IMR-90 (cell line): ENCODE measurements at regions not wholly inside any gene's neighbourhood (a gene's known extent, or its start where the extent isn't known, plus 50 kb on each side); places are given as distances from the start of the nearest gene placed in this dataset.

Experiments used
- ATAC-seq: fragments of 200-7000 bp; cut with Tn5 transposase; 2 replicates; pipeline ENCODE4 v1.9.1; 2020; ENCODE audit warnings: low read depth, mild to moderate bottlenecking, moderate library complexity
- BruUV-seq: library from RNA; stranded (reverse); fragments of 400-500 nt; replicated peaks from 2 replicates; lab custom pipeline; 2021; lab: Mats Ljungman, UMichigan
- CTCF ChIA-PET: fragments of 300-600 bp; formaldehyde crosslinking; extraction: SDS; loops from one replicate; lab custom pipeline; 2021; ENCODE audit warnings: antibody characterized with exemption; lab: Yijun Ruan, JAX
- POLR2A ChIA-PET: fragments of 300-600 bp; sonication (Branson Sonifier 250); formaldehyde crosslinking; loops from one replicate; lab custom pipeline; 2022; ENCODE audit warnings: antibody characterized with exemption; ENCODE audit not compliant: unreplicated experiment; lab: Charles Lee
- DNase-seq: peaks from one replicate; pipeline ENCODE4 v3.0.0; 2013
- H2AFZ ChIP-seq: replicated peaks from 2 replicates; pipeline ENCODE3; 2013; ENCODE audit warnings: low read length, mild to moderate bottlenecking; ENCODE audit not compliant: poor library complexity
- H2AK5ac ChIP-seq: 2 replicates; pipeline ENCODE4 v1.6.1; 2013; ENCODE audit warnings: low read depth, low read length, inconsistent platforms
- H2AK9ac ChIP-seq: replicated peaks from 2 replicates; pipeline ENCODE3; 2013; ENCODE audit warnings: mild to moderate bottlenecking, low read depth, low read length, moderate library complexity; ENCODE audit not compliant: poor library complexity
- H2BK120ac ChIP-seq: 2 replicates; pipeline ENCODE4 v1.6.1; 2013; ENCODE audit warnings: low read depth, low read length, inconsistent platforms
- H2BK15ac ChIP-seq: 3 replicates; pipeline ENCODE4 v1.6.1; 2013; ENCODE audit warnings: low read depth, low read length, inconsistent platforms
- H2BK20ac ChIP-seq: 2 replicates; pipeline ENCODE4 v1.6.1; 2013; ENCODE audit warnings: low read depth, mild to moderate bottlenecking, inconsistent platforms, low read length, moderate library complexity
- H2BK5ac ChIP-seq: 2 replicates; pipeline ENCODE4 v1.6.1; 2013; ENCODE audit warnings: mild to moderate bottlenecking, low read depth, low read length, inconsistent platforms; ENCODE audit not compliant: poor library complexity, severe bottlenecking
- H3K14ac ChIP-seq: replicated peaks from 2 replicates; pipeline ENCODE4 v1.6.1; 2013; ENCODE audit warnings: low read depth, low read length, inconsistent platforms
- H3K18ac ChIP-seq: 2 replicates; pipeline ENCODE4 v1.6.1; 2013; ENCODE audit warnings: low read depth, low read length, control low read depth
- H3K23ac ChIP-seq: 2 replicates; pipeline ENCODE4 v1.6.1; 2013; ENCODE audit warnings: low read depth, low read length, inconsistent platforms
- H3K27ac ChIP-seq: 2 replicates; pipeline ENCODE4 v1.5.1; 2013; ENCODE audit warnings: mild to moderate bottlenecking, control low read depth, low read length; ENCODE audit not compliant: insufficient read depth
- H3K27me3 ChIP-seq: 2 replicates; pipeline ENCODE4 v1.6.1; 2013; ENCODE audit warnings: low read length; ENCODE audit not compliant: control insufficient read depth, insufficient read depth
- H3K36me3 ChIP-seq: 2 replicates; pipeline ENCODE4 v1.6.1; 2013; ENCODE audit warnings: low read length, mixed read lengths; ENCODE audit not compliant: control insufficient read depth, insufficient read depth
- H3K4ac ChIP-seq: 2 replicates; pipeline ENCODE4 v1.6.1; 2013; ENCODE audit warnings: low read depth, low read length, inconsistent platforms
- H3K4me1 ChIP-seq: 2 replicates; pipeline ENCODE4 v1.6.1; 2013; ENCODE audit warnings: low read length, mixed read lengths; ENCODE audit not compliant: control insufficient read depth, insufficient read depth
- H3K4me2 ChIP-seq: 2 replicates; pipeline ENCODE4 v1.6.1; 2013; ENCODE audit warnings: low read depth, mild to moderate bottlenecking, control low read depth, low read length, moderate library complexity
- H3K4me3 ChIP-seq: 2 replicates; pipeline ENCODE4 v1.5.1; 2013; ENCODE audit warnings: low read depth, mild to moderate bottlenecking, control low read depth, low read length, moderate library complexity; ENCODE audit not compliant: insufficient read depth
- H3K56ac ChIP-seq: 2 replicates; pipeline ENCODE4 v1.6.1; 2013; ENCODE audit warnings: low read length, inconsistent platforms; ENCODE audit not compliant: insufficient read depth; ENCODE audit errors: extremely low read depth
- H3K79me1 ChIP-seq, 2 experiments: 2 replicates each; pipeline ENCODE4 v1.6.1; 2013; ENCODE audit warnings: low read length in 2 of 2, inconsistent platforms in 1 of 2, low read depth in 1 of 2
- H3K9ac ChIP-seq: 2 replicates; pipeline ENCODE4 v1.6.1; 2013; ENCODE audit warnings: low read depth, low read length, control low read depth
- H3K9me1 ChIP-seq: 2 replicates; pipeline ENCODE4 v1.6.1; 2013; ENCODE audit warnings: low read length, inconsistent platforms; ENCODE audit not compliant: insufficient read depth
- H3K9me3 ChIP-seq: 2 replicates; pipeline ENCODE4 v1.6.1; 2013; ENCODE audit warnings: low read length; ENCODE audit not compliant: control insufficient read depth, insufficient read depth
- H4K20me1 ChIP-seq: 2 replicates; pipeline ENCODE4 v1.6.1; 2013; ENCODE audit warnings: low read length, inconsistent platforms; ENCODE audit not compliant: insufficient read depth
- H4K5ac ChIP-seq: 2 replicates; pipeline ENCODE4 v1.6.1; 2013; ENCODE audit warnings: mild to moderate bottlenecking, low read depth, low read length, control low read depth
- H4K8ac ChIP-seq, 2 experiments: 2 replicates each; pipeline ENCODE4 v1.6.1; 2013; ENCODE audit warnings: low read depth in 2 of 2, low read length in 2 of 2, control low read depth in 1 of 2, inconsistent platforms in 1 of 2
- H4K91ac ChIP-seq: 2 replicates; pipeline ENCODE4 v1.6.1; 2013; ENCODE audit warnings: low read depth, low read length, inconsistent platforms; ENCODE audit not compliant: insufficient read depth
- BHLHE40 ChIP-seq: fragments of 150-350 bp; IDR thresholded peaks from 2 replicates; pipeline ENCODE4 v1.6.1; 2016; ENCODE audit warnings: mild to moderate bottlenecking, low read depth, low read length
- CEBPB ChIP-seq: IDR thresholded peaks from 2 replicates; pipeline ENCODE4 v1.6.1; 2012; ENCODE audit warnings: low read depth, low read length, improper control_type of control experiment
- MAFK ChIP-seq: IDR thresholded peaks from 2 replicates; pipeline ENCODE4 v1.6.1; 2012; ENCODE audit warnings: low read depth, low read length, improper control_type of control experiment
- RAD21 ChIP-seq: IDR thresholded peaks from 2 replicates; pipeline ENCODE4 v1.6.1; 2012; ENCODE audit warnings: low read length, improper control_type of control experiment
- RFX5 ChIP-seq: IDR thresholded peaks from 2 replicates; pipeline ENCODE4 v1.8.0; 2012; ENCODE audit warnings: low read depth, mild to moderate bottlenecking, low read length, moderate library complexity
- SMC3 ChIP-seq: fragments of 150-350 bp; IDR thresholded peaks from 2 replicates; pipeline ENCODE4 v1.6.1; 2016; ENCODE audit warnings: low read depth, mild to moderate bottlenecking, antibody characterized with exemption, low read length, moderate library complexity
- WGBS, 2 experiments: methylation state at CpG; one replicate each; pipeline versions ENCODE4 v1.1.5 to v1.1.7; 2013; ENCODE audit warnings: missing lambda C conversion rate in 2 of 2; ENCODE audit not compliant: insufficient read length in 1 of 2; ENCODE audit errors: extremely low coverage in 2 of 2; 5-methylcytosine and 5-hydroxymethylcytosine counted together
- dilution Hi-C: fragments of 300-500 bp; cut with HindIII; formaldehyde crosslinking; loops from one replicate; pipeline ENCODE4 v1.14.3; 2018; ENCODE audit warnings: low sequenced_read_pairs; ENCODE audit not compliant: unreplicated experiment
- in situ Hi-C: fragments of 300-500 bp; cut with MboI; formaldehyde crosslinking; loops from 3 replicates; pipeline ENCODE4 v1.14.3; 2019; ENCODE audit warnings: low sequenced_read_pairs, inconsistent platforms, mixed read lengths
- intact Hi-C: fragments of 100-400 bp; cut with micrococcal nuclease; formaldehyde crosslinking; loops from 2 replicates; pipeline ENCODE4 v1.10.0; 2022
- TF ChIP-seq, protein P1 (sequence below): fragments of 150-350 bp; IDR thresholded peaks from 2 replicates; pipeline ENCODE4 v1.6.1; 2016; ENCODE audit warnings: low read depth, mild to moderate bottlenecking, low read length, moderate library complexity, borderline replicate concordance

DNA sequence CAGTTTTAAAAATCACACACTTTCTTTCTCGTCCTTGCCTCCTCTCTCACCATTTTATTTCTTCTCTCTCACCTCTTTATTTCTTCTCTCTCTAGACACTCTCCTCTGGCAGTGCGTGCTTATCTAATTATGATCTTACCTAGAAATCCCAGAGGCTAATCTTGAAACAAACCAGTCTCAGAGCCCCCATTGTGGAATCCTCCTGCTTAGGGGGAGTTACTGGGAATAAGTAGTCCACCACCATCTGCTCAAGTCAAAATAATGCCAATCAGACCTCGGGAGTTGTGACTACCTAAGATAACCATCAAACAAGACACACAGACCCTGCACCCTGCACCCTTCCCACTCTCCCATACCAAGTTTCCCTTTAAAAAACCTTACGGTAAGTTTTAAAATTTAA lies 256.9 kb downstream of the POM121L12 start:
- in situ Hi-C loops (no loop called here), dilution Hi-C loops (no loop called here)

More for the DNA sequence above, 256.9 kb downstream of the POM121L12 start:
- Histone ChIP-seq H3K4ac (no peak overlapping the region), H2BK15ac (no peak overlapping the region), H3K23ac (no peak overlapping the region), H4K91ac (no peak overlapping the region), H2AK5ac (no peak overlapping the region), H3K18ac (no peak overlapping the region), H2BK20ac (no peak overlapping the region), H3K14ac (no peak overlapping the region), H2BK120ac (no peak overlapping the region), H2BK5ac (no peak overlapping the region), H3K27me3 (no peaks in the 10 kb centered on the region), H2AK9ac (no peak overlapping the region), H3K4me2 (no peak overlapping the region), H3K56ac (no peak overlapping the region), H3K27ac (no peak overlapping the region), H3K4me3 (no peak overlapping the region), H3K4me1 (no peaks in the 10 kb centered on the region), H3K79me1 (no peaks in the 10 kb centered on the region), H2AFZ (no peak overlapping the region), H4K8ac (no peak overlapping the region), H3K9me1 (no peaks in the 10 kb centered on the region), H4K20me1 (no peaks in the 10 kb centered on the region), H3K36me3 (no peaks in the 10 kb centered on the region), H3K9ac (no peak overlapping the region), H3K9me3 (peaks cover 12% of the 10 kb centered on the region; the same call in 1 of the 2 replicates), H4K5ac (no peak overlapping the region)
- ChIA-PET CTCF (no interaction called here), POLR2A (no interaction called here)
- intact Hi-C loops, result no loop called here
- TF ChIP-seq RFX5 (no peak), RAD21 (no peak), MAFK (no peak), CEBPB (no peak), SMC3 (no peak), BHLHE40 (no peak)
- TF ChIP-seq, protein P1, sequence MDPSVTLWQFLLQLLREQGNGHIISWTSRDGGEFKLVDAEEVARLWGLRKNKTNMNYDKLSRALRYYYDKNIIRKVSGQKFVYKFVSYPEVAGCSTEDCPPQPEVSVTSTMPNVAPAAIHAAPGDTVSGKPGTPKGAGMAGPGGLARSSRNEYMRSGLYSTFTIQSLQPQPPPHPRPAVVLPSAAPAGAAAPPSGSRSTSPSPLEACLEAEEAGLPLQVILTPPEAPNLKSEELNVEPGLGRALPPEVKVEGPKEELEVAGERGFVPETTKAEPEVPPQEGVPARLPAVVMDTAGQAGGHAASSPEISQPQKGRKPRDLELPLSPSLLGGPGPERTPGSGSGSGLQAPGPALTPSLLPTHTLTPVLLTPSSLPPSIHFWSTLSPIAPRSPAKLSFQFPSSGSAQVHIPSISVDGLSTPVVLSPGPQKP, result no peak
- ATAC-seq, result no peak
- DNase-seq, result no peak
- BruUV-seq, result no TSS peak
- WGBS, 2 experiments, result no CpG with 5 or more reads among the region's 4 CpGs
